Thyroid gland (tissue), 4 donors: ENCODE measurements at regions not wholly inside any gene's neighbourhood (a gene's known extent, or its start where the extent isn't known, plus 50 kb on each side); places are given as distances from the start of the nearest gene placed in this dataset.

Source experiments
- POLR2A ChIP-seq, 2 donors: fragments of 450-650 bp; IDR thresholded peaks; one replicate each; pipeline ENCODE4 v1.6.1; 2017; ENCODE audit warnings: antibody characterized with exemption in 2 of 2, mild to moderate bottlenecking in 2 of 2, moderate library complexity in 1 of 2
- TF ChIP-seq, protein P1 (sequence below), 6 experiments: fragments of 200-600 bp in 3 of 6; fragments of 450-650 bp in 3 of 6; sonication (generic) in 3 of 6; IDR thresholded peaks; one replicate each; pipeline ENCODE4 v1.5.1; 2016 to 2019; ENCODE audit warnings: antibody characterized with exemption in 6 of 6, mild to moderate bottlenecking in 2 of 6, inconsistent platforms in 1 of 6, moderate library complexity in 1 of 6

DNA sequence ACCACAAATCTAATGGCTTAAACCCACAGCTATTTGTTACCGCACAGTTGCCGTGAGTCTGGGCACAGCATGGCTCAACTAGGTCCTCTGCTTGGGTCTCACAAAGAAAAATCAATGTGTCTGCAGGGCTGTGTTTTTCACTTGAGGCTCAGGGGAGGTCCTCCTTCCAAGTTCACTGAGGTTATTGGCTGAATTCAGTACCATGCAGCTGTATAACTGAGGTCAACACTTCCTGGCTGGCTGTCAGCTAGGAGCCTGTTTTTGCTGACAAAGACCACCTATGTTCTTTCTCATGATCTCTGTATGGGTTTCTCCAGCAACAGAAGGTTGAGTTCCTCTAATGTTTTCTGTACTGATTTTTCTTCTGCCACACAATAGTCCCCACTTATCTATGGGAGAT is 736.7 kb upstream of the PRKX start:
- TF ChIP-seq, protein P1, sequence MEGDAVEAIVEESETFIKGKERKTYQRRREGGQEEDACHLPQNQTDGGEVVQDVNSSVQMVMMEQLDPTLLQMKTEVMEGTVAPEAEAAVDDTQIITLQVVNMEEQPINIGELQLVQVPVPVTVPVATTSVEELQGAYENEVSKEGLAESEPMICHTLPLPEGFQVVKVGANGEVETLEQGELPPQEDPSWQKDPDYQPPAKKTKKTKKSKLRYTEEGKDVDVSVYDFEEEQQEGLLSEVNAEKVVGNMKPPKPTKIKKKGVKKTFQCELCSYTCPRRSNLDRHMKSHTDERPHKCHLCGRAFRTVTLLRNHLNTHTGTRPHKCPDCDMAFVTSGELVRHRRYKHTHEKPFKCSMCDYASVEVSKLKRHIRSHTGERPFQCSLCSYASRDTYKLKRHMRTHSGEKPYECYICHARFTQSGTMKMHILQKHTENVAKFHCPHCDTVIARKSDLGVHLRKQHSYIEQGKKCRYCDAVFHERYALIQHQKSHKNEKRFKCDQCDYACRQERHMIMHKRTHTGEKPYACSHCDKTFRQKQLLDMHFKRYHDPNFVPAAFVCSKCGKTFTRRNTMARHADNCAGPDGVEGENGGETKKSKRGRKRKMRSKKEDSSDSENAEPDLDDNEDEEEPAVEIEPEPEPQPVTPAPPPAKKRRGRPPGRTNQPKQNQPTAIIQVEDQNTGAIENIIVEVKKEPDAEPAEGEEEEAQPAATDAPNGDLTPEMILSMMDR (IDR thresholded peaks at IDR 0.05): no peak
- TF ChIP-seq POLR2A (IDR thresholded peaks at IDR 0.05): no peak
